Liver (tissue), 8 donors: ENCODE measurements at regions not wholly inside any gene's neighbourhood (a gene's known extent, or its start where the extent isn't known, plus 50 kb on each side); places are given as distances from the start of the nearest gene placed in this dataset.

Experiments used
- DNase-seq: peaks from one replicate; pipeline ENCODE4 v3.0.0-alpha.2; 2017; ENCODE audit warnings: low spot score
- H3K27ac ChIP-seq, 2 donors: one replicate each; pipeline ENCODE4 v1.7.0; 2013; ENCODE audit warnings: inconsistent platforms in 2 of 2, low read length in 2 of 2, control low read depth in 1 of 2, low read depth in 1 of 2, mild to moderate bottlenecking in 1 of 2
- H3K27me3 ChIP-seq, 4 donors: one replicate each; pipeline versions ENCODE4 v1.6.1 to v1.7.0; 2013; ENCODE audit warnings: low read length in 3 of 4, inconsistent platforms in 1 of 4, mild to moderate bottlenecking in 1 of 4, moderate library complexity in 1 of 4; ENCODE audit not compliant: control insufficient read depth in 4 of 4, insufficient read depth in 4 of 4
- H3K36me3 ChIP-seq, 4 donors: one replicate each; pipeline versions ENCODE4 v1.6.1 to v1.7.0; 2013; ENCODE audit warnings: low read length in 3 of 4, mild to moderate bottlenecking in 3 of 4, low read depth in 1 of 4, moderate library complexity in 1 of 4; ENCODE audit not compliant: control insufficient read depth in 4 of 4, insufficient read depth in 3 of 4
- H3K4me1 ChIP-seq, 4 donors: one replicate each; pipeline versions ENCODE4 v1.6.1 to v1.7.0; 2013; ENCODE audit warnings: low read length in 3 of 4, mild to moderate bottlenecking in 3 of 4, moderate library complexity in 1 of 4; ENCODE audit not compliant: control insufficient read depth in 4 of 4, insufficient read depth in 4 of 4
- H3K4me3 ChIP-seq, 3 donors: one replicate each; pipeline versions ENCODE4 v1.6.1 to v1.7.0; 2013; ENCODE audit warnings: low read length in 3 of 3, control low read depth in 1 of 3, low read depth in 1 of 3, mild to moderate bottlenecking in 1 of 3
- H3K9ac ChIP-seq, 2 donors: one replicate each; pipeline ENCODE4 v1.7.0; 2013; ENCODE audit warnings: low read length in 2 of 2, mild to moderate bottlenecking in 2 of 2, moderate library complexity in 2 of 2, control low read depth in 1 of 2, low read depth in 1 of 2
- H3K9me3 ChIP-seq, 4 donors: one replicate each; pipeline versions ENCODE4 v1.6.1 to v1.7.0; 2013; ENCODE audit warnings: low read length in 3 of 4; ENCODE audit not compliant: control insufficient read depth in 4 of 4
- EGR1 ChIP-seq, 2 donors: IDR thresholded peaks; 2 replicates each; pipeline ENCODE4 v1.6.1; 2016 to 2018; ENCODE audit warnings: antibody characterized with exemption in 2 of 2, low read depth in 2 of 2
- FOXA1 ChIP-seq: IDR thresholded peaks from 2 replicates; pipeline ENCODE4 v1.6.1; 2016; ENCODE audit warnings: antibody characterized with exemption
- GABPA ChIP-seq, 2 donors: IDR thresholded peaks in 1 of 2; conservative IDR thresholded peaks in 1 of 2; 2 replicates each; pipeline ENCODE4 v1.6.1; 2016; ENCODE audit warnings: antibody characterized with exemption in 2 of 2, mild to moderate bottlenecking in 1 of 2, moderate library complexity in 1 of 2
- JUND ChIP-seq, 2 donors: IDR thresholded peaks; 2 replicates each; pipeline ENCODE4 v1.6.1; 2016; ENCODE audit warnings: antibody characterized with exemption in 2 of 2
- NR2F2 ChIP-seq: IDR thresholded peaks from 2 replicates; pipeline ENCODE4 v1.6.1; 2016; ENCODE audit warnings: antibody characterized with exemption
- RAD21 ChIP-seq, 2 donors: IDR thresholded peaks; 2 replicates each; pipeline ENCODE4 v1.6.1; 2016; ENCODE audit warnings: antibody characterized with exemption in 2 of 2, mild to moderate bottlenecking in 2 of 2
- WGBS: extraction: QIAGEN DNeasy Blood & Tissue Kit; methylation state at CpG from one replicate; pipeline ENCODE4 v1.1.7; 2013; 5-methylcytosine and 5-hydroxymethylcytosine counted together
- TF ChIP-seq, protein P1 (sequence below): IDR thresholded peaks from 2 replicates; pipeline ENCODE4 v1.6.1; 2016; ENCODE audit warnings: antibody characterized with exemption, mild to moderate bottlenecking
- TF ChIP-seq, protein P2 (sequence below): fragments of 150-350 bp; IDR thresholded peaks from 2 replicates; pipeline ENCODE4 v1.5.1; 2017; ENCODE audit warnings: improper control_type of control experiment, low read depth, low read length; ENCODE audit not compliant: missing input control
- TF ChIP-seq, protein P3 (sequence below): IDR thresholded peaks from 2 replicates; pipeline ENCODE4 v1.6.1; 2016; ENCODE audit warnings: antibody characterized with exemption
- TF ChIP-seq, protein P4 (sequence below): IDR thresholded peaks from 2 replicates; pipeline ENCODE4 v1.6.1; 2016; ENCODE audit warnings: antibody characterized with exemption
- TF ChIP-seq, protein P5 (sequence below): IDR thresholded peaks from 2 replicates; pipeline ENCODE4 v1.6.1; 2016; ENCODE audit warnings: antibody characterized with exemption
- donor health status: healthy.
- donor health status: healthy.
- donor health status: healthy.
- donor health status: healthy.
- donor health status: healthy.

DNA sequence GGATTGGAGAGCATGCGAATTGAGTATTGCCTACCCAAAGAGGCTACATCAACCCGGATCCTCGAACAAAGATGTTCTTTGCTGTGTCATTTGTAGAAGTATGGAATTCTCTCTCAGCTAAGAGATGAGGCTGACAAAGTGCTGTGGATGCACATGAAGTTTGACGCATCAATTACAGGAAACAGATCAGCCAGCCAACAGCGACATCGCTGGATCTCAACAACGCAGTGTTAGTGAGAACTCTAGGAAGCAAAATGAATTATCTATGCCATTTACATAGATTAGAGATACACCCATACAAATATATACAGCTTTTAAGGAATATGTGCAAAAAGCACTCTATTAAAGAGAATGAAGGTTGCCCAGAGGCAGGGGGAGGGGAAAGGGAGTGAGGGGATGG is 160.6 kb upstream of the RGMA start (continued):
- TF ChIP-seq, protein P1, sequence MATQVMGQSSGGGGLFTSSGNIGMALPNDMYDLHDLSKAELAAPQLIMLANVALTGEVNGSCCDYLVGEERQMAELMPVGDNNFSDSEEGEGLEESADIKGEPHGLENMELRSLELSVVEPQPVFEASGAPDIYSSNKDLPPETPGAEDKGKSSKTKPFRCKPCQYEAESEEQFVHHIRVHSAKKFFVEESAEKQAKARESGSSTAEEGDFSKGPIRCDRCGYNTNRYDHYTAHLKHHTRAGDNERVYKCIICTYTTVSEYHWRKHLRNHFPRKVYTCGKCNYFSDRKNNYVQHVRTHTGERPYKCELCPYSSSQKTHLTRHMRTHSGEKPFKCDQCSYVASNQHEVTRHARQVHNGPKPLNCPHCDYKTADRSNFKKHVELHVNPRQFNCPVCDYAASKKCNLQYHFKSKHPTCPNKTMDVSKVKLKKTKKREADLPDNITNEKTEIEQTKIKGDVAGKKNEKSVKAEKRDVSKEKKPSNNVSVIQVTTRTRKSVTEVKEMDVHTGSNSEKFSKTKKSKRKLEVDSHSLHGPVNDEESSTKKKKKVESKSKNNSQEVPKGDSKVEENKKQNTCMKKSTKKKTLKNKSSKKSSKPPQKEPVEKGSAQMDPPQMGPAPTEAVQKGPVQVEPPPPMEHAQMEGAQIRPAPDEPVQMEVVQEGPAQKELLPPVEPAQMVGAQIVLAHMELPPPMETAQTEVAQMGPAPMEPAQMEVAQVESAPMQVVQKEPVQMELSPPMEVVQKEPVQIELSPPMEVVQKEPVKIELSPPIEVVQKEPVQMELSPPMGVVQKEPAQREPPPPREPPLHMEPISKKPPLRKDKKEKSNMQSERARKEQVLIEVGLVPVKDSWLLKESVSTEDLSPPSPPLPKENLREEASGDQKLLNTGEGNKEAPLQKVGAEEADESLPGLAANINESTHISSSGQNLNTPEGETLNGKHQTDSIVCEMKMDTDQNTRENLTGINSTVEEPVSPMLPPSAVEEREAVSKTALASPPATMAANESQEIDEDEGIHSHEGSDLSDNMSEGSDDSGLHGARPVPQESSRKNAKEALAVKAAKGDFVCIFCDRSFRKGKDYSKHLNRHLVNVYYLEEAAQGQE = no peak

DNA sequence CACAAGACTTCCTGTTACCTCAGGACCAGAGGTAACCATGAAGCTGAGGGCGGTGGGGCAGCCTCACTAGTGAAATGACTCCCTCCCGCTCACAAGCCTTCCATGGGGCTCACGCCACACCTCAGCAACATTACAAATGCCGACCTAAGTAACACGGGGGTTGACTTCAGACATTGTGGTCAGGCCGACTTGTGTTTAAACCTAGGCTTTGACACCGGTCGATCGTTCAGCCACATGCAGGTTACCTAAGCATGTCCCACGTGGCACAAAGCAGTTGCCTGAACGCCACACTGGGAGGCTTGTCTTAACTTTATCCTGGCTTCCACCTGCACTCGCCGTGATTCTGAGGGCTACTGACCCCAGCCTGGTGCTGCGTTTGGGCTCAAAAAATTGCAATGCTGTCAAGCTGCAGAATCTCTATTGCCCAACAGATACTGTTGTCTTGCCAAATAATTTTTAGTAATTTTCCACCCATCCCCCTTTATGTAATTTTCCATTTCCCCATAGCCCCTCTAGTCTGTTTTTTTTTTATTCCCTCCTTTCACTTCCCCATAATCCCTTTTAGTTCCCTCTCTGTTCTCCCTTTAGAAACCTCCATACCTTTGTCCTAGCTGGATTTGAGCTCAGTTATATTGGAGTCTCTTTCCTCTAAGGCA is 158.6 kb upstream of the RGMA start:
- Histone ChIP-seq H3K9ac (no peak overlapping the region), H3K4me1 (no peaks in the 10 kb centered on the region), H3K9me3 (no peaks in the 10 kb centered on the region), H3K27me3 (peaks cover 0 to 3% (median 0%) of the 10 kb centered on the region in 4 donors), H3K4me3 (no peak overlapping the region), H3K36me3 (no peaks in the 10 kb centered on the region), H3K27ac (no peak overlapping the region)
- no peak for TF ChIP-seq FOXA1
- TF ChIP-seq, protein P2, sequence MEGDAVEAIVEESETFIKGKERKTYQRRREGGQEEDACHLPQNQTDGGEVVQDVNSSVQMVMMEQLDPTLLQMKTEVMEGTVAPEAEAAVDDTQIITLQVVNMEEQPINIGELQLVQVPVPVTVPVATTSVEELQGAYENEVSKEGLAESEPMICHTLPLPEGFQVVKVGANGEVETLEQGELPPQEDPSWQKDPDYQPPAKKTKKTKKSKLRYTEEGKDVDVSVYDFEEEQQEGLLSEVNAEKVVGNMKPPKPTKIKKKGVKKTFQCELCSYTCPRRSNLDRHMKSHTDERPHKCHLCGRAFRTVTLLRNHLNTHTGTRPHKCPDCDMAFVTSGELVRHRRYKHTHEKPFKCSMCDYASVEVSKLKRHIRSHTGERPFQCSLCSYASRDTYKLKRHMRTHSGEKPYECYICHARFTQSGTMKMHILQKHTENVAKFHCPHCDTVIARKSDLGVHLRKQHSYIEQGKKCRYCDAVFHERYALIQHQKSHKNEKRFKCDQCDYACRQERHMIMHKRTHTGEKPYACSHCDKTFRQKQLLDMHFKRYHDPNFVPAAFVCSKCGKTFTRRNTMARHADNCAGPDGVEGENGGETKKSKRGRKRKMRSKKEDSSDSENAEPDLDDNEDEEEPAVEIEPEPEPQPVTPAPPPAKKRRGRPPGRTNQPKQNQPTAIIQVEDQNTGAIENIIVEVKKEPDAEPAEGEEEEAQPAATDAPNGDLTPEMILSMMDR = no peak
- no peak for TF ChIP-seq NR2F2
- TF ChIP-seq GABPA (IDR thresholded peaks at IDR 0.05 in 1 of 2, conservative IDR thresholded peaks at IDR 0.05 in 1 of 2) = no peak
- TF ChIP-seq JUND (IDR thresholded peaks at IDR 0.05) = no peak
- TF ChIP-seq EGR1 (IDR thresholded peaks at IDR 0.05; ENCODE audit: low read depth in 2 of 2) = no peak
- TF ChIP-seq, protein P3, sequence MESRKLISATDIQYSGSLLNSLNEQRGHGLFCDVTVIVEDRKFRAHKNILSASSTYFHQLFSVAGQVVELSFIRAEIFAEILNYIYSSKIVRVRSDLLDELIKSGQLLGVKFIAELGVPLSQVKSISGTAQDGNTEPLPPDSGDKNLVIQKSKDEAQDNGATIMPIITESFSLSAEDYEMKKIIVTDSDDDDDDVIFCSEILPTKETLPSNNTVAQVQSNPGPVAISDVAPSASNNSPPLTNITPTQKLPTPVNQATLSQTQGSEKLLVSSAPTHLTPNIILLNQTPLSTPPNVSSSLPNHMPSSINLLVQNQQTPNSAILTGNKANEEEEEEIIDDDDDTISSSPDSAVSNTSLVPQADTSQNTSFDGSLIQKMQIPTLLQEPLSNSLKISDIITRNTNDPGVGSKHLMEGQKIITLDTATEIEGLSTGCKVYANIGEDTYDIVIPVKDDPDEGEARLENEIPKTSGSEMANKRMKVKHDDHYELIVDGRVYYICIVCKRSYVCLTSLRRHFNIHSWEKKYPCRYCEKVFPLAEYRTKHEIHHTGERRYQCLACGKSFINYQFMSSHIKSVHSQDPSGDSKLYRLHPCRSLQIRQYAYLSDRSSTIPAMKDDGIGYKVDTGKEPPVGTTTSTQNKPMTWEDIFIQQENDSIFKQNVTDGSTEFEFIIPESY = no peak
- TF ChIP-seq, protein P4, sequence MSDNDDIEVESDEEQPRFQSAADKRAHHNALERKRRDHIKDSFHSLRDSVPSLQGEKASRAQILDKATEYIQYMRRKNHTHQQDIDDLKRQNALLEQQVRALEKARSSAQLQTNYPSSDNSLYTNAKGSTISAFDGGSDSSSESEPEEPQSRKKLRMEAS = no peak
- TF ChIP-seq, protein P5, sequence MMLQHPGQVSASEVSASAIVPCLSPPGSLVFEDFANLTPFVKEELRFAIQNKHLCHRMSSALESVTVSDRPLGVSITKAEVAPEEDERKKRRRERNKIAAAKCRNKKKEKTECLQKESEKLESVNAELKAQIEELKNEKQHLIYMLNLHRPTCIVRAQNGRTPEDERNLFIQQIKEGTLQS = no peak
- TF ChIP-seq RAD21 (IDR thresholded peaks at IDR 0.05) = no peak
- no peak for DNase-seq
- 71% methylated on average over 14 of the region's 14 CpGs for WGBS
